PFSK-1 (cell line): ENCODE measurements at regions not wholly inside any gene's neighbourhood (a gene's known extent, or its start where the extent isn't known, plus 50 kb on each side); places are given as distances from the start of the nearest gene placed in this dataset.

ENCODE experiments used
- POLR2AphosphoS5 ChIP-seq: IDR thresholded peaks from 2 replicates; pipeline ENCODE4 v1.6.1; 2012; ENCODE audit warnings: low read depth, mild to moderate bottlenecking, control low read depth, low read length, moderate library complexity
- REST ChIP-seq, 2 experiments: IDR thresholded peaks; 2 replicates each; pipeline versions ENCODE4 v1.6.1 to v1.8.0; 2011 to 2012; ENCODE audit warnings: low read depth in 2 of 2, low read length in 2 of 2, control low read depth in 1 of 2, inconsistent platforms in 1 of 2, mild to moderate bottlenecking in 1 of 2, moderate library complexity in 1 of 2; ENCODE audit not compliant: insufficient read depth in 1 of 2
- SIN3A ChIP-seq: IDR thresholded peaks from 2 replicates; pipeline ENCODE4 v1.6.1; 2012; ENCODE audit warnings: mild to moderate bottlenecking, low read length, moderate library complexity, borderline replicate concordance; ENCODE audit not compliant: insufficient read depth

- TF ChIP-seq POLR2AphosphoS5 = no peak
- no peak for TF ChIP-seq REST (IDR thresholded peaks at IDR 0.05; ENCODE audit: insufficient read depth in 1 of 2, low read depth in 2 of 2, low read length in 2 of 2)
- TF ChIP-seq SIN3A = no peak
These were observed 62.7 kb downstream of the SIK1 start for GRCh38 chr21:43364261-43364510.
